Neural progenitor cell (in vitro differentiated cells): ENCODE measurements at regions not wholly inside any gene's neighbourhood (a gene's known extent, or its start where the extent isn't known, plus 50 kb on each side); places are given as distances from the start of the nearest gene placed in this dataset.

Source experiments
- DNase-seq: peaks from one replicate; pipeline ENCODE4 v3.0.0-alpha.2; 2016; ENCODE audit warnings: low spot score
- H2AFZ ChIP-seq: fragments of 200-600 bp; sonication (generic); replicated peaks from 2 replicates; pipeline ENCODE4 v1.6.1; 2016; ENCODE audit warnings: antibody characterized with exemption
- H3F3A ChIP-seq: fragments of 200-600 bp; sonication (generic); 2 replicates; pipeline ENCODE4 v1.6.1; 2016; ENCODE audit warnings: antibody characterized with exemption, low read depth
- H3K27ac ChIP-seq: fragments of 200-600 bp; sonication (generic); 2 replicates; pipeline ENCODE4 v1.5.1; 2016; ENCODE audit warnings: mild to moderate bottlenecking
- H3K27me3 ChIP-seq: fragments of 200-600 bp; sonication (generic); 2 replicates; pipeline ENCODE4 v1.6.1; 2016; ENCODE audit warnings: mild to moderate bottlenecking, moderate library complexity
- H3K36me3 ChIP-seq: fragments of 200-600 bp; sonication (generic); 2 replicates; pipeline ENCODE4 v1.5.1; 2016
- H3K4me1 ChIP-seq: fragments of 200-600 bp; sonication (generic); 2 replicates; pipeline ENCODE4 v1.6.1; 2016; ENCODE audit warnings: mixed run types
- H3K4me2 ChIP-seq: fragments of 200-600 bp; sonication (generic); 2 replicates; pipeline ENCODE4 v1.6.1; 2016
- H3K4me3 ChIP-seq: fragments of 200-600 bp; sonication (generic); 2 replicates; pipeline ENCODE4 v1.5.1; 2016
- H3K79me2 ChIP-seq: fragments of 200-600 bp; sonication (generic); 2 replicates; pipeline ENCODE4 v1.6.1; 2016; ENCODE audit warnings: low read depth
- H3K9ac ChIP-seq: fragments of 200-600 bp; sonication (generic); 2 replicates; pipeline ENCODE4 v1.6.1; 2016
- H3K9me3 ChIP-seq: fragments of 200-600 bp; sonication (generic); 2 replicates; pipeline ENCODE4 v1.5.1; 2016; ENCODE audit warnings: low read depth
- H4K20me1 ChIP-seq: fragments of 200-600 bp; sonication (generic); 2 replicates; pipeline ENCODE4 v1.6.1; 2016; ENCODE audit warnings: low read depth
- H3K27ac Mint-ChIP-seq: 3 replicates; pipeline ENCODE4 v1.8.0; 2021; ENCODE audit warnings: mixed read lengths
- H3K27me3 Mint-ChIP-seq: 2 replicates; pipeline ENCODE4 v1.8.0; 2022; ENCODE audit warnings: low read depth, mild to moderate bottlenecking, inconsistent platforms, moderate library complexity, mixed read lengths; ENCODE audit not compliant: insufficient read depth
- H3K36me3 Mint-ChIP-seq: 3 replicates; pipeline ENCODE4 v1.8.0; 2021; ENCODE audit warnings: mixed read lengths
- H3K4me1 Mint-ChIP-seq: 3 replicates; pipeline ENCODE4 v1.8.0; 2021; ENCODE audit warnings: mixed read lengths
- H3K4me3 Mint-ChIP-seq: 3 replicates; pipeline ENCODE4 v1.8.0; 2021; ENCODE audit warnings: mild to moderate bottlenecking, moderate library complexity, mixed read lengths
- H3K9me3 Mint-ChIP-seq: 3 replicates; pipeline ENCODE4 v1.8.0; 2020; ENCODE audit warnings: mixed read lengths
- CTCF ChIP-seq: fragments of 200-600 bp; sonication (generic); IDR thresholded peaks from 2 replicates; pipeline ENCODE4 v1.5.1; 2017; ENCODE audit warnings: antibody characterized with exemption, mild to moderate bottlenecking
- EZH2 ChIP-seq: fragments of 200-600 bp; sonication (generic); IDR thresholded peaks from 2 replicates; pipeline ENCODE4 v1.6.1; 2017; ENCODE audit warnings: antibody characterized with exemption, mild to moderate bottlenecking, moderate library complexity
- EZH2phosphoT487 ChIP-seq: fragments of 200-600 bp; sonication (generic); IDR thresholded peaks from 2 replicates; pipeline ENCODE4 v1.6.1; 2017; ENCODE audit warnings: antibody characterized with exemption

GRCh38 chr1:25027822-25028586 lies 97.9 kb upstream of the RUNX3 start:
- H2AFZ ChIP-seq: no peak overlapping the region
- Mint-ChIP-seq H3K9me3 (no peaks in the 10 kb centered on the region), H3K27me3 (peaks cover 5% of the 10 kb centered on the region), H3K4me1 (peaks cover 12% of the 10 kb centered on the region), H3K27ac (no peak overlapping the region), H3K4me3 (no peak overlapping the region), H3K36me3 (no peaks in the 10 kb centered on the region)
- H3K9ac ChIP-seq: no peak overlapping the region
- TF ChIP-seq CTCF: no peak
- no peak for TF ChIP-seq EZH2phosphoT487
- TF ChIP-seq EZH2: no peak
- no peaks in the 10 kb centered on the region for H3F3A ChIP-seq
- no peaks in the 10 kb centered on the region for H4K20me1 ChIP-seq
- H3K9me3 ChIP-seq: no peaks in the 10 kb centered on the region
- H3K36me3 ChIP-seq: no peaks in the 10 kb centered on the region
- no peak overlapping the region for H3K4me2 ChIP-seq
- no peak overlapping the region for H3K4me3 ChIP-seq
- no peaks in the 10 kb centered on the region for H3K79me2 ChIP-seq
- H3K27ac ChIP-seq: no peak overlapping the region
- no peak for DNase-seq
- no peaks in the 10 kb centered on the region for H3K27me3 ChIP-seq
- H3K4me1 ChIP-seq: peaks cover 6% of the 10 kb centered on the region

GRCh38 chr1:25026730-25027450 lies 96.8 kb upstream of the RUNX3 start:
- no peaks in the 10 kb centered on the region for H3K36me3 ChIP-seq
- peaks cover 16% of the 10 kb centered on the region for H3K4me1 ChIP-seq
- no peaks in the 10 kb centered on the region for H3K36me3 Mint-ChIP-seq
- H3K4me3 Mint-ChIP-seq: no peak overlapping the region
- peaks cover 16% of the 10 kb centered on the region for H3K4me1 Mint-ChIP-seq
- H3F3A ChIP-seq: no peaks in the 10 kb centered on the region
- H3K27ac Mint-ChIP-seq: no peak overlapping the region
- no peak overlapping the region for H3K4me2 ChIP-seq
- H3K4me3 ChIP-seq: no peak overlapping the region
- H3K27me3 Mint-ChIP-seq: peaks cover 5% of the 10 kb centered on the region
- H3K27me3 ChIP-seq: no peaks in the 10 kb centered on the region
- no peak for TF ChIP-seq CTCF
- TF ChIP-seq EZH2: no peak
- no peak for TF ChIP-seq EZH2phosphoT487
- DNase-seq: no peak
- no peaks in the 10 kb centered on the region for H3K9me3 ChIP-seq
- H4K20me1 ChIP-seq: no peaks in the 10 kb centered on the region
- no peaks in the 10 kb centered on the region for H3K79me2 ChIP-seq
- no peaks in the 10 kb centered on the region for H3K9me3 Mint-ChIP-seq
- no peak overlapping the region for H2AFZ ChIP-seq
- no peak overlapping the region for H3K9ac ChIP-seq
- no peak overlapping the region for H3K27ac ChIP-seq

- Histone ChIP-seq H3K9ac (no peak overlapping the region), H3K9me3 (no peaks in the 10 kb centered on the region), H3K4me1 (peaks cover 16% of the 10 kb centered on the region), H4K20me1 (no peaks in the 10 kb centered on the region), H3K4me3 (no peak overlapping the region), H3K27me3 (no peaks in the 10 kb centered on the region), H3K36me3 (no peaks in the 10 kb centered on the region), H3F3A (no peaks in the 10 kb centered on the region), H3K27ac (no peak overlapping the region), H3K79me2 (no peaks in the 10 kb centered on the region), H3K4me2 (no peak overlapping the region), H2AFZ (no peak overlapping the region)
- H3K27me3 Mint-ChIP-seq: peaks cover 5% of the 10 kb centered on the region
- DNase-seq: no peak
- no peaks in the 10 kb centered on the region for H3K36me3 Mint-ChIP-seq
- TF ChIP-seq CTCF: no peak
- TF ChIP-seq EZH2phosphoT487: no peak
- no peak for TF ChIP-seq EZH2
- H3K4me3 Mint-ChIP-seq: no peak overlapping the region
- peaks cover 16% of the 10 kb centered on the region for H3K4me1 Mint-ChIP-seq
- H3K27ac Mint-ChIP-seq: no peak overlapping the region
- no peaks in the 10 kb centered on the region for H3K9me3 Mint-ChIP-seq
Observed at GRCh38 chr1:25026304-25026703, 96.2 kb upstream of the RUNX3 start.
